ENCODE measurements at regions not wholly inside any gene's neighbourhood (a gene's known extent, or its start where the extent isn't known, plus 50 kb on each side); places are given as distances from the start of the nearest gene placed in this dataset.

DNA sequence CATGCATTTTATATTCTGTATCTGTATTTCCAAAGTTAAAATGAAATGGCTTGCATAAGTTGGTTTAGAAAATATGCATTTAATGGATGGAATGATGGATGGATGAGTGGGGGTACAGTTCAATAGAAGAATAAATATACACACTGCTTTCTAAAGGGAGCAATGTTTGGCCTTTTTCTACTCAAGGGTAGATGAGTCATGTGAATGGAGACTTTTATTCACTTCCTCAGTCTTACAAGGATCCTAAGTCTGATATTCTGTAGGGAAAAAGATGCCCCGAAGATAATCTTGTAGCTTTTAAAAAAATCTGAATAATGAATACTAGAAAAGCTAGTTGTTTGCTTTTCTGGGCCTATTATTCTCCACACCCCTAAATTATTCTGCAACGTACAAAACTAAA, 2112.1 kb downstream of the MAT2B start:
- DNase-seq = no peak

- no peak for DNase-seq
Observed at GRCh38 chr5:165620394-165620793, 2115.0 kb downstream of the MAT2B start.

DNA sequence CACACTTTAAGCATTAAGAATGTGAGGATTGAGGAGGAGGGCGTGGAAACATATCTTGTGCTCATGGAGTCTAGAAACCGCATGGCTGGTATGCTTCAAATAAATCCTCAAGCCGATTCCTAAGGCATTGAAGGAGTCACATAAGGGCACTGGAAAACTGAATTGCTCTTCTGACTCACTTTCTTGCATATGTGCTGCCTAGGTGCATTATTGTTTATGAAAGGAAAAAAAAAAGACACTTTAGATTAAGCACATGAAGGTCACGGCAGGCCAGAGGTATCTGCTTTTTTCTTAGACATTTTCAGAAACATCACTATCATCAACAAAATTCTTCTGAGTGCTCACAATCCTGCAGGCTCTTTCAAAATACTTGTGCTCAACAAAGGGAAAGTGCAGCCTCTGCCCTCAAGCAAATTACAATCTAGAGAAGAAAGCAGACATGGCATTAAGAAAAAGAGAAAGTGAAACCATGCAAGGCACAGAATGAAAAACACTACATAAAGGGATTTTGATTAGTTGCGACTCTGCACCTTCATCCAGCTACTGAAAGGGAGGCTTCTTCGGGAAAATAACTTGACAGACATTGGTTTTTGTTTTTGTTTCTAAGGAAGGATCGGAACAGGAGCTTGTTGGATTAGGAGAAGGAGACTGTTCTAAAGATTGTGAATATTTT, 2117.6 kb downstream of the MAT2B start:
- no peak for DNase-seq

GRCh38 chr5:165624166-165624946, 2118.9 kb downstream of the MAT2B start:
- no peak for DNase-seq

GRCh38 chr5:165626161-165626560, 2120.7 kb downstream of the MAT2B start:
- DNase-seq = no peak

DNA sequence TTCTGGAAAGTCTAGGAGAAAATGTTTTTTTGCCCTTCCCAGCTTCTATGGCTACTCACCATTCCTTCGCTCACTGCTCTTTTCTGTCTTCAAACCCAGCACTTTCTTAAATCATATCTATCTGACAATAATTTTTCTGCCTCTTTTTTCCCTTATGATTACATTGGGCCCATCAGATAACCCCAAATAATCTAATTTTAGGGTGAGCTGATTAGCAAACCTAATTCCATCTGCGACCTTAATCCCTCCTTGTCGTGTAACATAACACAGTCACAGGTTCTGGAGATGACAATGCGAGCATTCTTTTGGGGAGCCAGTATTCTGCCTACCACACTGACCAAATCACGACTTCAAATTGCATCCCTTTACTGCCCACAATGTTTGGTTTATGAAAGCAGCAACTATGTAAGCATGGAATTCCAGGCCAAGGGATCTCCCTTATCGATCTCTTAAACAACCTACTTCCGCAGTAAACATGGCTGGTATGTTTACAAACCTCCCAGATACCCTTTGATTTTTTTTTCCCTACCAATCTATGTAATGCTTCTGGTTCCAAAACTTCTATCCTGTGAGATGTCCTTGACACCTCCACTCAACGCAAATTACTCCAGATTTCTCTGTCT, 2122.2 kb downstream of the MAT2B start:
- DNase-seq = no peak

GRCh38 chr5:165630261-165630778, 2124.9 kb downstream of the MAT2B start:
- DNase-seq = no peak

DNA sequence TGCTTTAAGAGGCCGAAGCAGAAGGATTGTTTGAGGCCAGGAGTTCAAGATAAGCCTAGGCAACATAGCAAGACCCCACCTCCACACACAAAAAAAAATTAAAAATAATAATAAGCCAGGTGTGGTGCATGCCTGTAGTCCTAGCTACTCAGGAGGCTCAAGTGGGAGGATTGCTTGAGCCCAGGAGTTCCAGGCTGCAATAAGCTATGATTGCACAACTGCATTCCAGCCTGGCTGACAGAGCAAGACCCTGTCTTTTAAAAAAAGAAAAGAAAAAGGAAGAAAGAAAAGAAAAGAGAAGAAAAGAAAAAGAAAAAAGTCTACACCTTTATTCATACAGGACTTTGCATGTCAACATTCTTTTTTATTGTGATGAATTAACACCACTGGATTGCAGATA, 2125.8 kb downstream of the MAT2B start:
- no peak for DNase-seq

DNA sequence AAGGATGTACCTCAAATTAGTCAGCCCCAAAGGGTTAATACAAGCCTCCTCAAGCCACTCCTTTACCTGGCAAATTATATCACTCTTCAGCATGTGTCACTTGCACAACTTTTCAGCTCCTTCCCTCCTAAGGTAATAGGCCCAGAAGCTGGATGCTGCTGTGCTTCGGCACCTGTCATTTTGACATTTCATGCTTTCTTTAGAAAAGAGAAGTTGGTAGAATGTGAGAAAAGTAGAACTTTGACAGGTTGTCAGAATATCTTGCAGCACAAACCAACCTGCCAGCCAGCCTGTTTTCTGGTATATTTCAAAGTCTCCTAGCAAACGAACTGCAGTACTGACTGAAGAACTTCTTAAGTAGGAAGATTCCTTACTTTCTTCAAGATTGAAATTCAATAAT, 2136.9 kb downstream of the MAT2B start:
- no peak for DNase-seq

DNA sequence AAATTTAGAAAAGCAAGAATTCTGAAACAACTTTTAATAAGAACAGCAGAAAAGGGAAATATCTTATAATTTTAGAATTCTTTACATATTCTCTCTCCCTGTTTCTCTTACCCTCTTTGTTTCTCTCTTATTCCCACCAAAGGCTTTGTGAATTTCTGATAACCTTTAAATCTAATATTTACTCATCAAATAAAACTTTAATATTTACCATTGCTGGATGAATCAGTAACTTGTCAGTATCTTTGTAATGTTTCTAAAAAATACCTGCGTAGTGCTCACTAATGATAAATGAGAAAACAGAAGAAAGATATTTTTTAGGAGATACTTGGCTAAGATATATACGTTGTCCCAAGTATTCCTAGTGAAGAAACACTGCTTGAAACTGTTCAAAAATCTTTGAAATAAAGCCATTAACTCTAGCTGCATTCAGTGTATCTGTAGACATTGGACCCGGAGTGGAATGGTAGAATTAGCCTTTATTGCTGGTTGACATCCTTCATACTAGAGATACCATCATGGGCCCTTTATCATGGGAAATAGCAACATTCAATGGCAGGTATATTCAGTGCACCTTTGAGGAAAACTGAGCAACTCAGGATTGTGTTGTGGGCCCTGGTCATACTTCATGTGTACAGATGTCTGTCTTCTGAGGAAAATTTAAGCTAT, 2160.4 kb downstream of the MAT2B start:
- DNase-seq = no peak

- no peak for DNase-seq
Observed at GRCh38 chr5:165673499-165673898, 2168.1 kb downstream of the MAT2B start.

DNA sequence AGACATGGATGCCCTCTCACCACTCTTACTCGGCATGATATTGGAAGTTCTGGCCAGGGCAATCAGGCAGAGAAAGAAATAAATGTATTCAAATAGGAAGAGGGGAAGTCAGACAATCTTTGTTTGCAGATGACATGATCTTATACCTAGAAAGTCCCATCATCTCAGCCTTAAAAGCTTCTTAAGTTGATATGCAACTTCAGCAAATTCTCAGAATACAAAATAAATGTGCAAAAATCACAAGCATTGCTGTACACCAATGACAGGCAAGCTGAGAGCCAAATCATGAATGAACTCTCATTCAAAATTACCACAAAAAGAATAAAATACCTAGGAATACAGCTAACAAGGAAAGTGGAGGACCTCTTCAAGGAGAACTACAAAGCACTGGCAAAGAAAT, 2190.4 kb downstream of the MAT2B start:
- no peak for DNase-seq

DNA sequence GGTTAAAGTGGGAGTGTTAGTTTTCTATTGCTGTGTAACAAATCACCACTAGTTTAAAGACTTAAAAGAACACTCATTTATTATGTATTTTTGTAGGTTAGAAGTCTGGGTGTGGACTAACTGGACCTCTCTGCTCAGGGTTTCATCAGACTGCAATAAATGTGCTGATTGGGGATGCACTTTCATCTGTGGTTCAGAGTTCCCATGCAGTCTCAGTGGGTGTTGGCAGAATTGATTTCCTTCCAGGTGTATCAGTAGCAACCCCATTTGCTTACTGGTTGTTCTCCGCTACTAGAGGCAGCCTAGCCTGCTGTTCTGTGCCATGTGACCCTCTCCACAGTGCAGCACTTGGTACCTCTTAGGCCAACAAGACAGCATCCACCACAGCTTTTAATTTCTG, 2200.5 kb downstream of the MAT2B start:
- no peak for DNase-seq

- DNase-seq = no peak
Observed at GRCh38 chr5:165712011-165712410, 2206.6 kb downstream of the MAT2B start.

GRCh38 chr5:165714598-165714997, 2209.2 kb downstream of the MAT2B start:
- DNase-seq = no peak

DNA sequence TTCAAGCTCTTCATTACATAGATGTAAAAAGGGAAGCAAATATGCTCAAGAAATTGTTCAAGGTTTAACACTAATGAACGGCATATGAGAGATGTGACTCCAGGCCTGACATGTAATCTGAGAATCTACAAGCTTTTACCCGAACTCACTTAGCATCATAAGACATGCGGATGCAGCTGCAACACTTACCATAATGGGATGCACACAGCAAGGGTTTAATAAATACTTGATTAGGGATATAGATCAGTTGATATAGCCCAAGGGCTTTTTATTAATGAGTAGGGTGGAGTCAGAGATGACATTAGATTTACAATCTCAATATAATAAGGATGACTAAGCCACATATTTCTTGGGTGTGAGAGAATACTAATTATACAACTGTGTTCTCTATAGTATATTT, 2215.5 kb downstream of the MAT2B start:
- DNase-seq = no peak

DNA sequence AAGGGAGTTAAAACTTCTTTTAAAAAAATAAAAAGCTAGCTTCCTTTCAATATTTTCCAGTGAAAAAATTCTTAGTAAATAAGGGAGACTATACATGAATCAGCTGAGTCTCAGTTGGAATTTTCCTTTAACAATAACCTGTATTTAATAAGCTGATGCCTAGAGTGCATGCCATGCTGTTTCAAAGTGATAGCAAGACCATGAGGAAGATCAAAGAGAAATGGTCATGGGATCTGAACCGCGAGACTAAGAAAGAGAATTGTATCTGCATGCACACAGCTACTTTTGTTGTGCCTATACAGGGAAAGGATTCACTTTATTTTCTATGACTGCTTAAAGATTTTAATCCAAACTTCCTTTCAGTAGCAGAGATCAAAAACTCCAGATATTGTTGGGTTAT, 2217.0 kb downstream of the MAT2B start:
- DNase-seq = no peak

GRCh38 chr5:165723931-165724330, 2218.5 kb downstream of the MAT2B start:
- DNase-seq = no peak

DNA sequence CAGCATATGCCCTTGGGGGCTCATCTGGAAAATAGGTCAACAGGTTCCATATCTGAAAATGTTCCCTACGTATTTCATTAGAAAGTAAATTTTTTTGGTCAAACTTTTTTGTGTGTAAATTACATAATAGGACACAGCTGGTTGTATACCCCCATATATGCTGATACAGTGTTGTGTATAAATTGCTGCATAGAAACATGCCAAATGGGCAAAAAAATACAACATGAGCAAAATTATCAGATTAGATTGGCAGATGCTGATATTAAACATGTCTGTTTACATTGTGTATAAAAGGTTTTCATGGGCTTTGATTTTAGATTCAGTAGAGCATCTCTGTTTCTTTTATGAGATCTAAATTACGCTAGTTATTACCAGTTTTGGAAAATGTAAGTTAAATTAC, 2223.0 kb downstream of the MAT2B start:
- no peak for DNase-seq

- DNase-seq = no peak
Observed at GRCh38 chr5:165735388-165735787, 2230.0 kb downstream of the MAT2B start.

- DNase-seq = no peak
Observed at GRCh38 chr5:165739079-165739741, 2233.8 kb downstream of the MAT2B start.

GRCh38 chr5:165757791-165758190, 2252.4 kb downstream of the MAT2B start:
- no peak for DNase-seq

DNA sequence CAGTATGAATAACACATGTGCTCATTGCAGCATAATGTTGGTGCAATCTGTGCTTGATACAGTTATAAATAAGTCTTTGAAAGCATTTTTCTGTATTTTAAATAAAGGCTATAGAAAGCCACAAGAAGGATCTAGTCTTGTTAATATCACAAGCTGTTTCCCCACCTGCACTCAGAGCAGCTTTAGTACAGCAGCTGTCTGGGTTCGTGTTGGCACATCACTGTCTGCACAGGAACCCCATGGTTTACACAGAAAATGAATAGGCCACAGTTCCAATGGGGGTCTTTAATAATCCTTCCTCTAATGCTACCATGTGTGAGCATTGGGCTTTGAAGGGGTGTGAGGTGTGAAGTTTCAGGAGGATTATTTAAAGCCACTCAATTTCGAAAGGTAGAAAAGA, 2269.7 kb downstream of the MAT2B start:
- no peak for DNase-seq

Measured in T-helper 9 cell (primary cell).